Liver (tissue), 8 donors: ENCODE measurements at regions not wholly inside any gene's neighbourhood (a gene's known extent, or its start where the extent isn't known, plus 50 kb on each side); places are given as distances from the start of the nearest gene placed in this dataset.

Source experiments
- DNase-seq: peaks from one replicate; pipeline ENCODE4 v3.0.0-alpha.2; 2017; ENCODE audit warnings: low spot score
- H3K27ac ChIP-seq, 2 donors: one replicate each; pipeline ENCODE4 v1.7.0; 2013; ENCODE audit warnings: inconsistent platforms in 2 of 2, low read length in 2 of 2, control low read depth in 1 of 2, low read depth in 1 of 2, mild to moderate bottlenecking in 1 of 2
- H3K27me3 ChIP-seq, 4 donors: one replicate each; pipeline versions ENCODE4 v1.6.1 to v1.7.0; 2013; ENCODE audit warnings: low read length in 3 of 4, inconsistent platforms in 1 of 4, mild to moderate bottlenecking in 1 of 4, moderate library complexity in 1 of 4; ENCODE audit not compliant: control insufficient read depth in 4 of 4, insufficient read depth in 4 of 4
- H3K36me3 ChIP-seq, 4 donors: one replicate each; pipeline versions ENCODE4 v1.6.1 to v1.7.0; 2013; ENCODE audit warnings: low read length in 3 of 4, mild to moderate bottlenecking in 3 of 4, low read depth in 1 of 4, moderate library complexity in 1 of 4; ENCODE audit not compliant: control insufficient read depth in 4 of 4, insufficient read depth in 3 of 4
- H3K4me1 ChIP-seq, 4 donors: one replicate each; pipeline versions ENCODE4 v1.6.1 to v1.7.0; 2013; ENCODE audit warnings: low read length in 3 of 4, mild to moderate bottlenecking in 3 of 4, moderate library complexity in 1 of 4; ENCODE audit not compliant: control insufficient read depth in 4 of 4, insufficient read depth in 4 of 4
- H3K4me3 ChIP-seq, 3 donors: one replicate each; pipeline versions ENCODE4 v1.6.1 to v1.7.0; 2013; ENCODE audit warnings: low read length in 3 of 3, control low read depth in 1 of 3, low read depth in 1 of 3, mild to moderate bottlenecking in 1 of 3
- H3K9ac ChIP-seq, 2 donors: one replicate each; pipeline ENCODE4 v1.7.0; 2013; ENCODE audit warnings: low read length in 2 of 2, mild to moderate bottlenecking in 2 of 2, moderate library complexity in 2 of 2, control low read depth in 1 of 2, low read depth in 1 of 2
- H3K9me3 ChIP-seq, 4 donors: one replicate each; pipeline versions ENCODE4 v1.6.1 to v1.7.0; 2013; ENCODE audit warnings: low read length in 3 of 4; ENCODE audit not compliant: control insufficient read depth in 4 of 4
- ATF3 ChIP-seq: IDR thresholded peaks from 2 replicates; pipeline ENCODE4 v1.6.1; 2016; ENCODE audit warnings: antibody characterized with exemption
- CTCF ChIP-seq: fragments of 150-350 bp; IDR thresholded peaks from 2 replicates; pipeline ENCODE4 v1.5.1; 2017; ENCODE audit warnings: improper control_type of control experiment, low read depth, low read length; ENCODE audit not compliant: missing input control
- EGR1 ChIP-seq, 2 donors: IDR thresholded peaks; 2 replicates each; pipeline ENCODE4 v1.6.1; 2016 to 2018; ENCODE audit warnings: antibody characterized with exemption in 2 of 2, low read depth in 2 of 2
- FOXA1 ChIP-seq: IDR thresholded peaks from 2 replicates; pipeline ENCODE4 v1.6.1; 2016; ENCODE audit warnings: antibody characterized with exemption
- FOXA2 ChIP-seq: IDR thresholded peaks from 2 replicates; pipeline ENCODE4 v1.6.1; 2016; ENCODE audit warnings: antibody characterized with exemption
- GABPA ChIP-seq, 2 donors: IDR thresholded peaks in 1 of 2; conservative IDR thresholded peaks in 1 of 2; 2 replicates each; pipeline ENCODE4 v1.6.1; 2016; ENCODE audit warnings: antibody characterized with exemption in 2 of 2, mild to moderate bottlenecking in 1 of 2, moderate library complexity in 1 of 2
- HNF4A ChIP-seq, 2 donors: conservative IDR thresholded peaks; 2 replicates each; pipeline ENCODE4 v1.6.1; 2016; ENCODE audit warnings: antibody characterized with exemption in 2 of 2, mild to moderate bottlenecking in 2 of 2
- HNF4G ChIP-seq: IDR thresholded peaks from 2 replicates; pipeline ENCODE4 v1.6.1; 2016; ENCODE audit warnings: antibody characterized with exemption
- JUND ChIP-seq, 2 donors: IDR thresholded peaks; 2 replicates each; pipeline ENCODE4 v1.6.1; 2016; ENCODE audit warnings: antibody characterized with exemption in 2 of 2
- MAX ChIP-seq: IDR thresholded peaks from 2 replicates; pipeline ENCODE4 v1.6.1; 2016; ENCODE audit warnings: antibody characterized with exemption
- NR2F2 ChIP-seq: IDR thresholded peaks from 2 replicates; pipeline ENCODE4 v1.6.1; 2016; ENCODE audit warnings: antibody characterized with exemption
- RAD21 ChIP-seq, 2 donors: IDR thresholded peaks; 2 replicates each; pipeline ENCODE4 v1.6.1; 2016; ENCODE audit warnings: antibody characterized with exemption in 2 of 2, mild to moderate bottlenecking in 2 of 2
- RXRA ChIP-seq, 2 donors: IDR thresholded peaks; 2 replicates each; pipeline ENCODE4 v1.6.1; 2017 to 2018; ENCODE audit warnings: antibody characterized with exemption in 2 of 2, mild to moderate bottlenecking in 1 of 2
- SP1 ChIP-seq: IDR thresholded peaks from 2 replicates; pipeline ENCODE4 v1.6.1; 2018; ENCODE audit warnings: antibody characterized with exemption, mild to moderate bottlenecking
- TAF1 ChIP-seq: conservative IDR thresholded peaks from 2 replicates; pipeline ENCODE4 v1.6.1; 2016; ENCODE audit warnings: antibody characterized with exemption, mild to moderate bottlenecking
- YY1 ChIP-seq: IDR thresholded peaks from 2 replicates; pipeline ENCODE4 v1.6.1; 2016; ENCODE audit warnings: antibody characterized with exemption, mild to moderate bottlenecking
- ZBTB33 ChIP-seq: IDR thresholded peaks from 2 replicates; pipeline ENCODE4 v1.6.1; 2016; ENCODE audit warnings: antibody characterized with exemption
- WGBS: extraction: QIAGEN DNeasy Blood & Tissue Kit; methylation state at CpG from one replicate; pipeline ENCODE4 v1.1.7; 2013; 5-methylcytosine and 5-hydroxymethylcytosine counted together
- TF ChIP-seq, protein P1 (sequence below): IDR thresholded peaks from 2 replicates; pipeline ENCODE4 v1.6.1; 2016; ENCODE audit warnings: antibody characterized with exemption, mild to moderate bottlenecking
- donor health status: healthy.
- donor health status: healthy.
- donor health status: healthy.
- donor health status: healthy.
- donor health status: healthy.

GRCh38 chr5:43802119-43802518 lies 199.1 kb downstream of the NNT start:
- Histone ChIP-seq H3K4me1 (no peaks in the 10 kb centered on the region), H3K36me3 (no peaks in the 10 kb centered on the region), H3K4me3 (no peak overlapping the region), H3K9me3 (no peaks in the 10 kb centered on the region), H3K27me3 (no peaks in the 10 kb centered on the region), H3K9ac (no peak overlapping the region), H3K27ac (no peak overlapping the region)
- WGBS = 66% methylated on average over 1 of the region's 1 CpG
- DNase-seq = no peak
- TF ChIP-seq HNF4A (conservative IDR thresholded peaks at IDR 0.05) (no peak), SP1 (no peak), RAD21 (IDR thresholded peaks at IDR 0.05) (no peak), HNF4G (no peak), TAF1 (no peak), EGR1 (IDR thresholded peaks at IDR 0.05; ENCODE audit: low read depth in 2 of 2) (no peak), JUND (IDR thresholded peaks at IDR 0.05) (no peak), ATF3 (no peak), NR2F2 (no peak), FOXA2 (no peak), MAX (no peak), CTCF (no peak), FOXA1 (no peak), YY1 (no peak), RXRA (IDR thresholded peaks at IDR 0.05) (no peak), GABPA (IDR thresholded peaks at IDR 0.05 in 1 of 2, conservative IDR thresholded peaks at IDR 0.05 in 1 of 2) (no peak), ZBTB33 (no peak)
- TF ChIP-seq, protein P1, sequence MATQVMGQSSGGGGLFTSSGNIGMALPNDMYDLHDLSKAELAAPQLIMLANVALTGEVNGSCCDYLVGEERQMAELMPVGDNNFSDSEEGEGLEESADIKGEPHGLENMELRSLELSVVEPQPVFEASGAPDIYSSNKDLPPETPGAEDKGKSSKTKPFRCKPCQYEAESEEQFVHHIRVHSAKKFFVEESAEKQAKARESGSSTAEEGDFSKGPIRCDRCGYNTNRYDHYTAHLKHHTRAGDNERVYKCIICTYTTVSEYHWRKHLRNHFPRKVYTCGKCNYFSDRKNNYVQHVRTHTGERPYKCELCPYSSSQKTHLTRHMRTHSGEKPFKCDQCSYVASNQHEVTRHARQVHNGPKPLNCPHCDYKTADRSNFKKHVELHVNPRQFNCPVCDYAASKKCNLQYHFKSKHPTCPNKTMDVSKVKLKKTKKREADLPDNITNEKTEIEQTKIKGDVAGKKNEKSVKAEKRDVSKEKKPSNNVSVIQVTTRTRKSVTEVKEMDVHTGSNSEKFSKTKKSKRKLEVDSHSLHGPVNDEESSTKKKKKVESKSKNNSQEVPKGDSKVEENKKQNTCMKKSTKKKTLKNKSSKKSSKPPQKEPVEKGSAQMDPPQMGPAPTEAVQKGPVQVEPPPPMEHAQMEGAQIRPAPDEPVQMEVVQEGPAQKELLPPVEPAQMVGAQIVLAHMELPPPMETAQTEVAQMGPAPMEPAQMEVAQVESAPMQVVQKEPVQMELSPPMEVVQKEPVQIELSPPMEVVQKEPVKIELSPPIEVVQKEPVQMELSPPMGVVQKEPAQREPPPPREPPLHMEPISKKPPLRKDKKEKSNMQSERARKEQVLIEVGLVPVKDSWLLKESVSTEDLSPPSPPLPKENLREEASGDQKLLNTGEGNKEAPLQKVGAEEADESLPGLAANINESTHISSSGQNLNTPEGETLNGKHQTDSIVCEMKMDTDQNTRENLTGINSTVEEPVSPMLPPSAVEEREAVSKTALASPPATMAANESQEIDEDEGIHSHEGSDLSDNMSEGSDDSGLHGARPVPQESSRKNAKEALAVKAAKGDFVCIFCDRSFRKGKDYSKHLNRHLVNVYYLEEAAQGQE = no peak

- Histone ChIP-seq H3K4me3 (no peak overlapping the region), H3K36me3 (no peaks in the 10 kb centered on the region), H3K27ac (no peak overlapping the region), H3K9ac (no peak overlapping the region), H3K27me3 (no peaks in the 10 kb centered on the region), H3K4me1 (no peaks in the 10 kb centered on the region), H3K9me3 (no peaks in the 10 kb centered on the region)
- no peak for DNase-seq
- no peak for TF ChIP-seq YY1
- TF ChIP-seq TAF1 = no peak
- TF ChIP-seq JUND (IDR thresholded peaks at IDR 0.05) = no peak
- TF ChIP-seq ATF3 = no peak
- TF ChIP-seq EGR1 (IDR thresholded peaks at IDR 0.05; ENCODE audit: low read depth in 2 of 2) = no peak
- TF ChIP-seq MAX = no peak
- TF ChIP-seq HNF4A (conservative IDR thresholded peaks at IDR 0.05) = no peak
- no peak for TF ChIP-seq RAD21 (IDR thresholded peaks at IDR 0.05)
- TF ChIP-seq CTCF = no peak
- TF ChIP-seq, protein P1 = no peak
These were observed 195.8 kb downstream of the NNT start for GRCh38 chr5:43798740-43799139.
